Body of pancreas (tissue), 4 donors: ENCODE measurements at regions not wholly inside any gene's neighbourhood (a gene's known extent, or its start where the extent isn't known, plus 50 kb on each side); places are given as distances from the start of the nearest gene placed in this dataset.

Experiments
- CTCF ChIP-seq, 7 experiments: fragments of 450-650 bp in 4 of 7; fragments of 200-600 bp in 3 of 7; sonication (generic) in 3 of 7; IDR thresholded peaks; one replicate each; pipeline ENCODE4 v1.5.1; 2016 to 2019; ENCODE audit warnings: antibody characterized with exemption in 7 of 7
- POLR2A ChIP-seq, 3 donors: fragments of 450-650 bp; IDR thresholded peaks; one replicate each; pipeline ENCODE4 v1.6.1; 2016; ENCODE audit warnings: antibody characterized with exemption in 3 of 3, mild to moderate bottlenecking in 2 of 3

- no peak for TF ChIP-seq CTCF (IDR thresholded peaks at IDR 0.05)
- no peak for TF ChIP-seq POLR2A (IDR thresholded peaks at IDR 0.05)
Measured at GRCh38 chr6:130575971-130576370, 210.2 kb downstream of the TMEM200A start.
